Limb (tissue), 2 donors: ENCODE measurements at regions not wholly inside any gene's neighbourhood (a gene's known extent, or its start where the extent isn't known, plus 50 kb on each side); places are given as distances from the start of the nearest gene placed in this dataset.

Experiments
- DNase-seq, 2 donors: peaks; one replicate each; pipeline ENCODE4 v3.0.0-alpha.2; 2016; ENCODE audit errors: extremely low spot score in 2 of 2

GRCh38 chr21:23804866-23805265, 1802.4 kb downstream of the MRPL39 start:
- DNase-seq: no peak

GRCh38 chr21:23801292-23801691, 1806.0 kb downstream of the MRPL39 start:
- DNase-seq: no peak

GRCh38 chr21:23799376-23799775, 1807.9 kb downstream of the MRPL39 start:
- DNase-seq: no peak

- DNase-seq: no peak
These were observed 1815.0 kb downstream of the MRPL39 start for GRCh38 chr21:23792300-23792699.

- no peak for DNase-seq
These were observed 1817.4 kb downstream of the MRPL39 start for GRCh38 chr21:23789864-23790263.

GRCh38 chr21:23780326-23780725, 1827.0 kb downstream of the MRPL39 start:
- DNase-seq: no peak

GRCh38 chr21:23743821-23744220, 1863.5 kb downstream of the MRPL39 start:
- no peak for DNase-seq

- no peak for DNase-seq
These were observed 1866.8 kb downstream of the MRPL39 start for GRCh38 chr21:23740463-23740862.

GRCh38 chr21:23732776-23733175, 1874.5 kb downstream of the MRPL39 start:
- DNase-seq: no peak

- DNase-seq: no peak
These were observed 1878.0 kb downstream of the MRPL39 start for GRCh38 chr21:23729331-23729730.

GRCh38 chr21:23725576-23725975, 1881.7 kb downstream of the MRPL39 start:
- no peak for DNase-seq

GRCh38 chr21:23718446-23719285, 1888.6 kb downstream of the MRPL39 start:
- no peak for DNase-seq

GRCh38 chr21:23712166-23712565, 1895.1 kb downstream of the MRPL39 start:
- no peak for DNase-seq

GRCh38 chr21:23706431-23706830, 1900.8 kb downstream of the MRPL39 start:
- DNase-seq: no peak

- DNase-seq: no peak
These were observed 1907.9 kb downstream of the MRPL39 start for GRCh38 chr21:23699402-23699801.

- DNase-seq: no peak
These were observed 1908.7 kb downstream of the MRPL39 start for GRCh38 chr21:23698619-23699018.

- DNase-seq: no peak
These were observed 1911.8 kb downstream of the MRPL39 start for GRCh38 chr21:23695443-23695842.

- no peak for DNase-seq
These were observed 1912.9 kb downstream of the MRPL39 start for GRCh38 chr21:23694390-23694789.

GRCh38 chr21:23690316-23690715, 1917.0 kb downstream of the MRPL39 start:
- DNase-seq: no peak

- DNase-seq: no peak
These were observed 1920.4 kb downstream of the MRPL39 start for GRCh38 chr21:23686737-23687523.

- DNase-seq: no peak
These were observed 1922.8 kb downstream of the MRPL39 start for GRCh38 chr21:23684431-23684830.

GRCh38 chr21:23664193-23664694, 1943.0 kb downstream of the MRPL39 start:
- no peak for DNase-seq
